Prostate gland (tissue), 2 donors: ENCODE measurements at regions not wholly inside any gene's neighbourhood (a gene's known extent, or its start where the extent isn't known, plus 50 kb on each side); places are given as distances from the start of the nearest gene placed in this dataset.

Source experiments
- DNase-seq: peaks from one replicate; pipeline ENCODE4 v3.0.0-alpha.2; 2019; ENCODE audit warnings: low spot score
- H3K27ac ChIP-seq, 2 donors: fragments of 200-600 bp; sonication (generic); 2 replicates each; pipeline ENCODE4 v1.5.1; 2017 to 2019
- H3K27me3 ChIP-seq: fragments of 200-600 bp; sonication (generic); replicated peaks from 2 replicates; pipeline ENCODE4 v1.5.1; 2019; ENCODE audit not compliant: insufficient read depth
- H3K36me3 ChIP-seq, 2 donors: fragments of 200-600 bp; sonication (generic); 1 replicate in 1 of 2; 2 replicates in 1 of 2; pipeline versions ENCODE4 v1.5.1 to v1.8.1; 2017 to 2019
- H3K4me1 ChIP-seq: fragments of 200-600 bp; sonication (generic); replicated peaks from 2 replicates; pipeline ENCODE4 v1.5.1; 2019
- H3K4me3 ChIP-seq, 2 donors: fragments of 200-600 bp; sonication (generic); 2 replicates each; pipeline ENCODE4 v1.5.1; 2017 to 2019
- H3K9me3 ChIP-seq: fragments of 200-600 bp; sonication (generic); 2 replicates; pipeline ENCODE4 v1.5.1; 2017
- CTCF ChIP-seq, 4 experiments: fragments of 200-600 bp in 2 of 4; fragments of 450-650 bp in 2 of 4; sonication (generic) in 2 of 4; IDR thresholded peaks; 1 replicate in 3 of 4; 2 replicates in 1 of 4; pipeline ENCODE4 v1.5.1; 2016 to 2019; ENCODE audit warnings: antibody characterized with exemption in 4 of 4, mild to moderate bottlenecking in 2 of 4, moderate library complexity in 2 of 4
- POLR2A ChIP-seq: fragments of 450-650 bp; IDR thresholded peaks from one replicate; pipeline ENCODE4 v1.6.1; 2016; ENCODE audit warnings: antibody characterized with exemption, mild to moderate bottlenecking
- POLR2AphosphoS5 ChIP-seq: sonication (generic); formaldehyde crosslinking; IDR thresholded peaks from one replicate; pipeline ENCODE4 v1.6.1; 2017; ENCODE audit warnings: antibody characterized with exemption
- WGBS: methylation state at CpG from one replicate; pipeline ENCODE4 v1.1.5; 2018; 5-methylcytosine and 5-hydroxymethylcytosine counted together
- intact Hi-C: fragments of 100-400 bp; cut with DNase I; formaldehyde crosslinking; loops from one replicate; pipeline ENCODE4 v1.14.2; 2022

GRCh38 chr10:33385686-33386085, 51.2 kb upstream of the NRP1 start:
- H3K9me3 ChIP-seq = no peaks in the 10 kb centered on the region
- 93% methylated on average over 2 of the region's 2 CpGs for WGBS
- TF ChIP-seq POLR2A (no peak), CTCF (IDR thresholded peaks at IDR 0.05) (no peak), POLR2AphosphoS5 (no peak)
- H3K27ac ChIP-seq = no peak overlapping the region
- no peak overlapping the region for H3K4me3 ChIP-seq
- no peaks in the 10 kb centered on the region for H3K4me1 ChIP-seq
- intact Hi-C loops = no loop called here
- no peak for DNase-seq
- H3K36me3 ChIP-seq = no peaks in the 10 kb centered on the region
- H3K27me3 ChIP-seq = no peaks in the 10 kb centered on the region

DNA sequence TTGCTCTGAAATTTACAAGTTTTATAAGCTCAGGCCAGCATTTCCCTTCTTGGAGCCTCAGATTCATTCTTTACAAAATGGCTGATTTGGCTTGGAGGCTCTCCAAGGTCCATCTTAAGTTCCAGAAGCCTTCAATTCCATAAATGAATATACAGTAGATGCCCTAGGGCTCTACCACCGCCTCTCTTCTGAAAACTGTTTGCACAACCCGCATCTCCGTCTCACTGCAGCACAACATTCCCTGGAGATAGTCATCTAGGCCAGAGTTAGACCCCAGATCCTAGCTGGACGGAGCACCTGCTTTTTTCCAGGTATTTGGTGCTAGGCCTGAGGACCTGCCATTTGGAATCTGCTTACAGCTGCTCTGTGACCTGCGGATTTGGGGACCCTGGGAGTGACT, 50.5 kb upstream of the NRP1 start:
- no peaks in the 10 kb centered on the region for H3K9me3 ChIP-seq
- no peak for DNase-seq
- intact Hi-C loops = no loop called here
- H3K4me1 ChIP-seq = no peaks in the 10 kb centered on the region
- no peaks in the 10 kb centered on the region for H3K27me3 ChIP-seq
- no peak overlapping the region for H3K4me3 ChIP-seq
- no peak overlapping the region for H3K27ac ChIP-seq
- TF ChIP-seq POLR2A = no peak
- TF ChIP-seq POLR2AphosphoS5 = no peak
- TF ChIP-seq CTCF (IDR thresholded peaks at IDR 0.05) = no peak
- 94% methylated on average over 5 of the region's 5 CpGs for WGBS
- no peaks in the 10 kb centered on the region for H3K36me3 ChIP-seq
